Left lung (tissue), 4 donors: ENCODE measurements at regions not wholly inside any gene's neighbourhood (a gene's known extent, or its start where the extent isn't known, plus 50 kb on each side); places are given as distances from the start of the nearest gene placed in this dataset.

Source experiments
- ATAC-seq: fragments of 200-7000 bp; cut with Tn5 transposase; one replicate; pipeline ENCODE4 v1.9.1; 2020; ENCODE audit warnings: moderate library complexity
- DNase-seq, 4 donors: peaks; one replicate each; pipeline ENCODE4 v3.0.0-alpha.2; 2013 to 2020
- H3K27ac ChIP-seq, 2 donors: fragments of 200-600 bp; sonication (generic) in 1 of 2; one replicate each; pipeline versions ENCODE4 v1.5.0 to v1.8.0; 2020 to 2021
- H3K27me3 ChIP-seq, 2 donors: fragments of 200-600 bp; sonication (generic) in 1 of 2; one replicate each; pipeline versions ENCODE4 v1.5.0 to v1.8.0; 2020 to 2021
- H3K36me3 ChIP-seq, 2 donors: fragments of 200-600 bp; sonication (generic) in 1 of 2; one replicate each; pipeline versions ENCODE4 v1.5.0 to v1.8.0; 2020 to 2021
- H3K4me1 ChIP-seq, 2 donors: fragments of 200-600 bp; one replicate each; pipeline ENCODE4 v1.8.0; 2021
- H3K4me3 ChIP-seq, 2 donors: fragments of 200-600 bp; sonication (generic) in 1 of 2; one replicate each; pipeline versions ENCODE4 v1.5.0 to v1.8.0; 2020 to 2021; ENCODE audit warnings: mild to moderate bottlenecking in 1 of 2
- H3K9me3 ChIP-seq, 2 donors: fragments of 200-600 bp; sonication (generic) in 1 of 2; one replicate each; pipeline versions ENCODE4 v1.5.0 to v1.8.0; 2020 to 2021
- intact Hi-C, 2 donors: fragments of 100-400 bp; cut with DNase I; formaldehyde crosslinking; loops; one replicate each; pipeline versions ENCODE4 v1.11.2 to v1.14.2; 2022
- TF ChIP-seq, protein P1 (sequence below), 2 donors: fragments of 200-600 bp; sonication (generic) in 1 of 2; IDR thresholded peaks; one replicate each; pipeline versions ENCODE4 v1.5.0 to v1.8.0; 2021; ENCODE audit warnings: antibody characterized with exemption in 2 of 2
- donor health status: DM: no; HTN: yes; CAD: no.
- donor health status: DM: no; HTN: no; CAD: no.

GRCh38 chr14:58981840-58982239 is 206.6 kb upstream of the DAAM1 start:
- no peaks in the 10 kb centered on the region for H3K4me1 ChIP-seq
- ATAC-seq, result no peak
- DNase-seq, result no peak
- TF ChIP-seq, protein P1, sequence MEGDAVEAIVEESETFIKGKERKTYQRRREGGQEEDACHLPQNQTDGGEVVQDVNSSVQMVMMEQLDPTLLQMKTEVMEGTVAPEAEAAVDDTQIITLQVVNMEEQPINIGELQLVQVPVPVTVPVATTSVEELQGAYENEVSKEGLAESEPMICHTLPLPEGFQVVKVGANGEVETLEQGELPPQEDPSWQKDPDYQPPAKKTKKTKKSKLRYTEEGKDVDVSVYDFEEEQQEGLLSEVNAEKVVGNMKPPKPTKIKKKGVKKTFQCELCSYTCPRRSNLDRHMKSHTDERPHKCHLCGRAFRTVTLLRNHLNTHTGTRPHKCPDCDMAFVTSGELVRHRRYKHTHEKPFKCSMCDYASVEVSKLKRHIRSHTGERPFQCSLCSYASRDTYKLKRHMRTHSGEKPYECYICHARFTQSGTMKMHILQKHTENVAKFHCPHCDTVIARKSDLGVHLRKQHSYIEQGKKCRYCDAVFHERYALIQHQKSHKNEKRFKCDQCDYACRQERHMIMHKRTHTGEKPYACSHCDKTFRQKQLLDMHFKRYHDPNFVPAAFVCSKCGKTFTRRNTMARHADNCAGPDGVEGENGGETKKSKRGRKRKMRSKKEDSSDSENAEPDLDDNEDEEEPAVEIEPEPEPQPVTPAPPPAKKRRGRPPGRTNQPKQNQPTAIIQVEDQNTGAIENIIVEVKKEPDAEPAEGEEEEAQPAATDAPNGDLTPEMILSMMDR (IDR thresholded peaks at IDR 0.05), result no peak
- no peaks in the 10 kb centered on the region for H3K27me3 ChIP-seq
- H3K36me3 ChIP-seq, result no peaks in the 10 kb centered on the region
- H3K9me3 ChIP-seq, result no peaks in the 10 kb centered on the region
- intact Hi-C loops, result no loop called here
- H3K27ac ChIP-seq, result no peak overlapping the region
- H3K4me3 ChIP-seq, result no peak overlapping the region

- intact Hi-C loops, result no loop called here
- ATAC-seq, result no peak
These were observed 202.7 kb upstream of the DAAM1 start for GRCh38 chr14:58985786-58986185.

GRCh38 chr14:58987591-58987990 is 200.9 kb upstream of the DAAM1 start:
- TF ChIP-seq, protein P1 (IDR thresholded peaks at IDR 0.05), result no peak
- Histone ChIP-seq H3K36me3 (no peaks in the 10 kb centered on the region), H3K4me3 (no peak overlapping the region), H3K4me1 (no peaks in the 10 kb centered on the region), H3K27ac (no peak overlapping the region), H3K9me3 (no peaks in the 10 kb centered on the region), H3K27me3 (no peaks in the 10 kb centered on the region)
- no peak for ATAC-seq
- intact Hi-C loops, result no loop called here
- no peak for DNase-seq

More at GRCh38 chr14:58985786-58986185, 202.7 kb upstream of the DAAM1 start:
- Histone ChIP-seq H3K27me3 (no peaks in the 10 kb centered on the region), H3K4me3 (no peak overlapping the region), H3K4me1 (no peaks in the 10 kb centered on the region), H3K36me3 (no peaks in the 10 kb centered on the region), H3K27ac (no peak overlapping the region), H3K9me3 (no peaks in the 10 kb centered on the region)
- no peak for DNase-seq
- TF ChIP-seq, protein P1 (IDR thresholded peaks at IDR 0.05), result no peak

DNA sequence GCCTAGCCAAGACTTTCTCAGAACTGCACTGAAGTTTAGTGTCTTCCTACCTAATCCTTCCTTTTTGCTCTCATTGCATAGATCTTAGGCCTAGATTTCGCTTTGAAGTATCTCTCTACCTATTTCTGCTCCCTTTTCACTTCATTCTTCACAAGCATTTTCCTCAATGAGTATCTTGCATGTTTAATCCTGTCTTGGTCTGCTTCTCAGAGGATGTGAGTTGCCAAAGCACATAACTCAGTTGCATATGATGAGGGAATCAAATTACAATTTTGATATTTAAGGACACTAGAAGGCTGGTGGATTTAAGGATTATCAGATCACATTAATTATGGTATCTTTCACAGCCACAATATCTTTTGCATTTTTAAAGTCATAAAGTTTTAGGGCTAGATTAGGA is 195.5 kb upstream of the DAAM1 start:
- H3K4me3 ChIP-seq, result no peak overlapping the region
- H3K27ac ChIP-seq, result no peak overlapping the region
- H3K4me1 ChIP-seq, result no peaks in the 10 kb centered on the region
- TF ChIP-seq, protein P1 (IDR thresholded peaks at IDR 0.05), result no peak
- H3K36me3 ChIP-seq, result no peaks in the 10 kb centered on the region
- DNase-seq (no peak), ATAC-seq (no peak)
- intact Hi-C loops, result no loop called here
- H3K9me3 ChIP-seq, result no peaks in the 10 kb centered on the region
- no peaks in the 10 kb centered on the region for H3K27me3 ChIP-seq

GRCh38 chr14:58994130-58994529 is 194.3 kb upstream of the DAAM1 start:
- no peak for ATAC-seq
- H3K36me3 ChIP-seq, result no peaks in the 10 kb centered on the region

More at GRCh38 chr14:58994130-58994529, 194.3 kb upstream of the DAAM1 start:
- Histone ChIP-seq H3K27me3 (no peaks in the 10 kb centered on the region), H3K9me3 (no peaks in the 10 kb centered on the region), H3K4me3 (no peak overlapping the region), H3K27ac (no peak overlapping the region), H3K4me1 (no peaks in the 10 kb centered on the region)
- TF ChIP-seq, protein P1 (IDR thresholded peaks at IDR 0.05), result no peak
- no peak for DNase-seq
- intact Hi-C loops, result no loop called here
